ENCODE measurements at regions not wholly inside any gene's neighbourhood (a gene's known extent, or its start where the extent isn't known, plus 50 kb on each side); places are given as distances from the start of the nearest gene placed in this dataset.

- H3F3A ChIP-seq (ENCODE audit: low read depth): no peaks in the 10 kb centered on the region
- H3K27me3 ChIP-seq (ENCODE audit: insufficient read depth, low read length, poor library complexity, severe bottlenecking): no peaks in the 10 kb centered on the region
- H3K4me3 ChIP-seq (ENCODE audit: low read length, poor library complexity, severe bottlenecking): no peak overlapping the region
- no peaks in the 10 kb centered on the region for H3K9me3 ChIP-seq (ENCODE audit: insufficient read depth, low read depth, low read length)
- H3K9me2 ChIP-seq (replicated peaks; ENCODE audit: low read depth, low read length): no peaks in the 10 kb centered on the region
- H4K20me1 ChIP-seq (ENCODE audit: insufficient read depth, low read length, poor library complexity, severe bottlenecking): no peaks in the 10 kb centered on the region
- no peak overlapping the region for H3K9ac ChIP-seq (ENCODE audit: low read depth, low read length, poor library complexity, severe bottlenecking)
- TF ChIP-seq CTCF (conservative IDR thresholded peaks at IDR 0.05; ENCODE audit: low read length) (no peak), EZH2phosphoT487 (IDR thresholded peaks at IDR 0.05; ENCODE audit: borderline replicate concordance) (no peak)
- no peaks in the 10 kb centered on the region for H3K36me3 ChIP-seq (ENCODE audit: insufficient read depth, low read length)
- no peak overlapping the region for H2AFZ ChIP-seq (ENCODE audit: low read length)
- no peak overlapping the region for H3K4me2 ChIP-seq (ENCODE audit: low read depth, low read length, poor library complexity, severe bottlenecking)
- H3K4me1 ChIP-seq (ENCODE audit: insufficient read depth, low read length, poor library complexity, severe bottlenecking): no peaks in the 10 kb centered on the region
- H3K79me2 ChIP-seq (ENCODE audit: insufficient read depth, low read length): no peaks in the 10 kb centered on the region
Observed at GRCh38 chr21:35428001-35428320, 378.9 kb upstream of the RUNX1 start.

GRCh38 chr21:35427320-35428000 lies 378.4 kb upstream of the RUNX1 start:
- Histone ChIP-seq H3K4me3 (ENCODE audit: low read length, poor library complexity, severe bottlenecking) (no peak overlapping the region), H3K9me2 (replicated peaks; ENCODE audit: low read depth, low read length) (no peaks in the 10 kb centered on the region), H3K79me2 (ENCODE audit: insufficient read depth, low read length) (no peaks in the 10 kb centered on the region), H3K27me3 (ENCODE audit: insufficient read depth, low read length, poor library complexity, severe bottlenecking) (no peaks in the 10 kb centered on the region), H3F3A (ENCODE audit: low read depth) (no peaks in the 10 kb centered on the region), H3K36me3 (ENCODE audit: insufficient read depth, low read length) (no peaks in the 10 kb centered on the region), H3K9me3 (ENCODE audit: insufficient read depth, low read depth, low read length) (no peaks in the 10 kb centered on the region), H3K4me1 (ENCODE audit: insufficient read depth, low read length, poor library complexity, severe bottlenecking) (no peaks in the 10 kb centered on the region), H3K9ac (ENCODE audit: low read depth, low read length, poor library complexity, severe bottlenecking) (no peak overlapping the region), H2AFZ (ENCODE audit: low read length) (no peak overlapping the region), H3K4me2 (ENCODE audit: low read depth, low read length, poor library complexity, severe bottlenecking) (no peak overlapping the region), H4K20me1 (ENCODE audit: insufficient read depth, low read length, poor library complexity, severe bottlenecking) (no peaks in the 10 kb centered on the region)
- TF ChIP-seq CTCF (conservative IDR thresholded peaks at IDR 0.05; ENCODE audit: low read length) (no peak), EZH2phosphoT487 (IDR thresholded peaks at IDR 0.05; ENCODE audit: borderline replicate concordance) (no peak)

GRCh38 chr21:35426897-35427296 lies 377.8 kb upstream of the RUNX1 start:
- no peaks in the 10 kb centered on the region for H3K27me3 ChIP-seq (ENCODE audit: insufficient read depth, low read length, poor library complexity, severe bottlenecking)

More at GRCh38 chr21:35426897-35427296, 377.8 kb upstream of the RUNX1 start:
- Histone ChIP-seq H3K4me3 (ENCODE audit: low read length, poor library complexity, severe bottlenecking) (no peak overlapping the region), H3K79me2 (ENCODE audit: insufficient read depth, low read length) (no peaks in the 10 kb centered on the region), H4K20me1 (ENCODE audit: insufficient read depth, low read length, poor library complexity, severe bottlenecking) (no peaks in the 10 kb centered on the region), H3K9ac (ENCODE audit: low read depth, low read length, poor library complexity, severe bottlenecking) (no peak overlapping the region), H3K36me3 (ENCODE audit: insufficient read depth, low read length) (no peaks in the 10 kb centered on the region), H3F3A (ENCODE audit: low read depth) (no peaks in the 10 kb centered on the region), H3K9me2 (replicated peaks; ENCODE audit: low read depth, low read length) (no peaks in the 10 kb centered on the region), H3K4me1 (ENCODE audit: insufficient read depth, low read length, poor library complexity, severe bottlenecking) (no peaks in the 10 kb centered on the region), H3K9me3 (ENCODE audit: insufficient read depth, low read depth, low read length) (0 out of 2 replicates have a peak, but pooled peaks cover 3% of the 10 kb centered on the region), H3K4me2 (ENCODE audit: low read depth, low read length, poor library complexity, severe bottlenecking) (no peak overlapping the region), H2AFZ (ENCODE audit: low read length) (no peak overlapping the region)
- TF ChIP-seq EZH2phosphoT487 (IDR thresholded peaks at IDR 0.05; ENCODE audit: borderline replicate concordance) (no peak), CTCF (conservative IDR thresholded peaks at IDR 0.05; ENCODE audit: low read length) (no peak)
